CD14-positive monocyte (primary cell): ENCODE measurements at regions not wholly inside any gene's neighbourhood (a gene's known extent, or its start where the extent isn't known, plus 50 kb on each side); places are given as distances from the start of the nearest gene placed in this dataset.

Source experiments
- DNase-seq, 3 donors: peaks; one replicate each; pipeline ENCODE4 v3.0.0-alpha.2; 2011 to 2022
- H2AFZ ChIP-seq: 2 replicates; pipeline ENCODE4 v1.6.0; 2012; ENCODE audit warnings: mild to moderate bottlenecking, low read depth, low read length, inconsistent platforms; ENCODE audit not compliant: insufficient read depth, poor library complexity, severe bottlenecking
- H3K27ac ChIP-seq, 2 donors: 1 replicate in 1 of 2; 2 replicates in 1 of 2; pipeline ENCODE4 v1.5.1; 2012 to 2013; ENCODE audit warnings: low read length in 2 of 2, control low read depth in 1 of 2, inconsistent platforms in 1 of 2, low read depth in 1 of 2, mild to moderate bottlenecking in 1 of 2
- H3K27me3 ChIP-seq, 2 donors: one replicate each; pipeline versions ENCODE4 v1.6.0 to v1.6.1; 2011 to 2013; ENCODE audit warnings: low read length in 2 of 2; ENCODE audit not compliant: control insufficient read depth in 2 of 2, insufficient read depth in 2 of 2
- H3K36me3 ChIP-seq, 2 donors: replicated peaks in 1 of 2; 1 replicate in 1 of 2; 2 replicates in 1 of 2; pipeline versions ENCODE4 v1.5.1 to v1.6.1; 2012 to 2013; ENCODE audit warnings: low read length in 2 of 2, control low read depth in 1 of 2, inconsistent platforms in 1 of 2, mild to moderate bottlenecking in 1 of 2; ENCODE audit not compliant: insufficient read depth in 2 of 2, control insufficient read depth in 1 of 2
- H3K4me1 ChIP-seq, 2 donors: 1 replicate in 1 of 2; 2 replicates in 1 of 2; pipeline versions ENCODE4 v1.5.1 to v1.6.1; 2012 to 2013; ENCODE audit warnings: low read length in 2 of 2, control low read depth in 1 of 2, inconsistent platforms in 1 of 2, mild to moderate bottlenecking in 1 of 2, moderate library complexity in 1 of 2; ENCODE audit not compliant: insufficient read depth in 2 of 2, control insufficient read depth in 1 of 2
- H3K4me2 ChIP-seq: replicated peaks from 2 replicates; pipeline ENCODE3; 2012; ENCODE audit warnings: low read length, moderate library complexity, mild to moderate bottlenecking; ENCODE audit not compliant: poor library complexity, severe bottlenecking; ENCODE audit errors: extremely low read depth
- H3K4me3 ChIP-seq, 3 experiments: fragments of 200-600 bp in 1 of 3; sonication (generic) in 1 of 3; replicated peaks in 1 of 3; 1 replicate in 2 of 3; 2 replicates in 1 of 3; pipeline ENCODE4 v1.5.1; 2011 to 2013; ENCODE audit warnings: low read length in 3 of 3, mild to moderate bottlenecking in 3 of 3, control low read depth in 2 of 3, low read depth in 2 of 3, inconsistent platforms in 1 of 3, moderate library complexity in 1 of 3
- H3K79me2 ChIP-seq: 2 replicates; pipeline ENCODE4 v1.6.0; 2012; ENCODE audit warnings: mild to moderate bottlenecking, control low read depth, inconsistent platforms, low read length, moderate library complexity; ENCODE audit not compliant: insufficient read depth
- H3K9ac ChIP-seq: 2 replicates; pipeline ENCODE4 v1.6.0; 2017; ENCODE audit warnings: low read length, mild to moderate bottlenecking; ENCODE audit not compliant: insufficient read depth, poor library complexity, severe bottlenecking
- H3K9me3 ChIP-seq, 2 donors: replicated peaks in 1 of 2; 1 replicate in 1 of 2; 2 replicates in 1 of 2; pipeline versions ENCODE4 v1.5.1 to v1.6.1; 2012 to 2013; ENCODE audit warnings: low read length in 2 of 2, control low read depth in 1 of 2; ENCODE audit not compliant: control insufficient read depth in 1 of 2, insufficient read depth in 1 of 2
- H4K20me1 ChIP-seq: 2 replicates; pipeline ENCODE4 v1.6.0; 2012; ENCODE audit warnings: mild to moderate bottlenecking, low read length, control low read depth, moderate library complexity; ENCODE audit not compliant: insufficient read depth
- H3K27ac Mint-ChIP-seq, 7 donors: one replicate each; pipeline ENCODE4 v1.8.0; 2020; ENCODE audit warnings: mild to moderate bottlenecking in 7 of 7, mixed read lengths in 7 of 7, moderate library complexity in 6 of 7, inconsistent platforms in 2 of 7
- H3K27me3 Mint-ChIP-seq, 3 donors: one replicate each; pipeline ENCODE4 v1.8.0; 2021 to 2022; ENCODE audit warnings: low read depth in 3 of 3, mild to moderate bottlenecking in 3 of 3, mixed read lengths in 3 of 3, moderate library complexity in 3 of 3, inconsistent platforms in 1 of 3
- H3K36me3 Mint-ChIP-seq, 2 donors: one replicate each; pipeline ENCODE4 v1.8.0; 2020; ENCODE audit warnings: mixed read lengths in 2 of 2, inconsistent platforms in 1 of 2, mild to moderate bottlenecking in 1 of 2
- H3K4me1 Mint-ChIP-seq: one replicate; pipeline ENCODE4 v1.8.0; 2020; ENCODE audit warnings: mild to moderate bottlenecking, mixed read lengths
- H3K4me3 Mint-ChIP-seq, 2 donors: one replicate each; pipeline ENCODE4 v1.8.0; 2020; ENCODE audit warnings: mild to moderate bottlenecking in 2 of 2, mixed read lengths in 2 of 2, moderate library complexity in 1 of 2
- H3K9me3 Mint-ChIP-seq, 7 donors: one replicate each; pipeline ENCODE4 v1.8.0; 2020 to 2022; ENCODE audit warnings: mixed read lengths in 7 of 7, mild to moderate bottlenecking in 6 of 7, moderate library complexity in 6 of 7, inconsistent platforms in 2 of 7
- WGBS: methylation state at CpG from one replicate; pipeline ENCODE4 v1.1.5; 2013; ENCODE audit warnings: missing lambda C conversion rate; ENCODE audit not compliant: insufficient coverage; 5-methylcytosine and 5-hydroxymethylcytosine counted together
- intact Hi-C, 2 donors: fragments of 100-400 bp; cut with micrococcal nuclease; formaldehyde crosslinking; loops; one replicate each; pipeline versions ENCODE4 v1.15.0 to v1.15.1; 2023
- TF ChIP-seq, protein P1 (sequence below): fragments of 200-600 bp; IDR thresholded peaks from one replicate; pipeline ENCODE4 v1.8.0; 2022; ENCODE audit warnings: antibody characterized with exemption, mild to moderate bottlenecking

DNA sequence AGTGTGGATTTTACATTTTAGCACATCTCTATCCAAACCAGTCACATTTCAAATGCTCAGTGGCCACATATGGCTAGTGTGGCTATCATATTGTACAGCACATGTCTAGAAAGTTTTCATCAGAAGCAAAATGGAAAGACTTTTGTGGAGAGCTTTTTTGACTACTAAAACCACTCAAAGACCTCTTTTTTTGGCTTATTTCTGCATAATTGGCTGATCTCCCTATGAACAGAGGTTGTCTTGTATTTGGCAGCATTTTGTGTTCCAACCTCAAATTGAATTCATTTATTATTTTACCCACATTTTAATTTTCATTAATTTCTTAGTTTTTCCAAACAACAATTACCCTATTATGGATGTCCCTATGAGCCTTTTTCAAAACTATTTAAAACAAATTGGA is 395.7 kb downstream of the TLE1 start:
- peaks cover 0 to 2% (median 1%) of the 10 kb centered on the region in 3 donors for H3K27me3 Mint-ChIP-seq
- H3K79me2 ChIP-seq, result no peaks in the 10 kb centered on the region
- no peak for DNase-seq
- H3K9me3 Mint-ChIP-seq, result peaks cover 8 to 24% (median 15%) of the 10 kb centered on the region in 7 donors
- peaks cover 0 to 10% of the 10 kb centered on the region in 2 donors for H3K9me3 ChIP-seq
- no peak overlapping the region for H2AFZ ChIP-seq
- TF ChIP-seq, protein P1, sequence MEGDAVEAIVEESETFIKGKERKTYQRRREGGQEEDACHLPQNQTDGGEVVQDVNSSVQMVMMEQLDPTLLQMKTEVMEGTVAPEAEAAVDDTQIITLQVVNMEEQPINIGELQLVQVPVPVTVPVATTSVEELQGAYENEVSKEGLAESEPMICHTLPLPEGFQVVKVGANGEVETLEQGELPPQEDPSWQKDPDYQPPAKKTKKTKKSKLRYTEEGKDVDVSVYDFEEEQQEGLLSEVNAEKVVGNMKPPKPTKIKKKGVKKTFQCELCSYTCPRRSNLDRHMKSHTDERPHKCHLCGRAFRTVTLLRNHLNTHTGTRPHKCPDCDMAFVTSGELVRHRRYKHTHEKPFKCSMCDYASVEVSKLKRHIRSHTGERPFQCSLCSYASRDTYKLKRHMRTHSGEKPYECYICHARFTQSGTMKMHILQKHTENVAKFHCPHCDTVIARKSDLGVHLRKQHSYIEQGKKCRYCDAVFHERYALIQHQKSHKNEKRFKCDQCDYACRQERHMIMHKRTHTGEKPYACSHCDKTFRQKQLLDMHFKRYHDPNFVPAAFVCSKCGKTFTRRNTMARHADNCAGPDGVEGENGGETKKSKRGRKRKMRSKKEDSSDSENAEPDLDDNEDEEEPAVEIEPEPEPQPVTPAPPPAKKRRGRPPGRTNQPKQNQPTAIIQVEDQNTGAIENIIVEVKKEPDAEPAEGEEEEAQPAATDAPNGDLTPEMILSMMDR, result no peak
- H3K27me3 ChIP-seq, result no peaks in the 10 kb centered on the region
- intact Hi-C loops, result loop anchor here in 1 of 2 donors (10.0 kb wide), 1 partner anchor 1109 kb away; no protein-coding TSS in a partner anchor
- no peak overlapping the region for H3K4me3 Mint-ChIP-seq
- no peak overlapping the region for H3K27ac Mint-ChIP-seq
- H3K36me3 Mint-ChIP-seq, result no peaks in the 10 kb centered on the region
- peaks cover 3% of the 10 kb centered on the region for H3K4me1 Mint-ChIP-seq
- H4K20me1 ChIP-seq, result no peaks in the 10 kb centered on the region
- no peaks in the 10 kb centered on the region for H3K36me3 ChIP-seq
- H3K9ac ChIP-seq, result no peak overlapping the region
- H3K4me1 ChIP-seq, result no peaks in the 10 kb centered on the region
- no peak overlapping the region for H3K4me3 ChIP-seq
- no peak overlapping the region for H3K4me2 ChIP-seq
- H3K27ac ChIP-seq, result no peak overlapping the region

DNA sequence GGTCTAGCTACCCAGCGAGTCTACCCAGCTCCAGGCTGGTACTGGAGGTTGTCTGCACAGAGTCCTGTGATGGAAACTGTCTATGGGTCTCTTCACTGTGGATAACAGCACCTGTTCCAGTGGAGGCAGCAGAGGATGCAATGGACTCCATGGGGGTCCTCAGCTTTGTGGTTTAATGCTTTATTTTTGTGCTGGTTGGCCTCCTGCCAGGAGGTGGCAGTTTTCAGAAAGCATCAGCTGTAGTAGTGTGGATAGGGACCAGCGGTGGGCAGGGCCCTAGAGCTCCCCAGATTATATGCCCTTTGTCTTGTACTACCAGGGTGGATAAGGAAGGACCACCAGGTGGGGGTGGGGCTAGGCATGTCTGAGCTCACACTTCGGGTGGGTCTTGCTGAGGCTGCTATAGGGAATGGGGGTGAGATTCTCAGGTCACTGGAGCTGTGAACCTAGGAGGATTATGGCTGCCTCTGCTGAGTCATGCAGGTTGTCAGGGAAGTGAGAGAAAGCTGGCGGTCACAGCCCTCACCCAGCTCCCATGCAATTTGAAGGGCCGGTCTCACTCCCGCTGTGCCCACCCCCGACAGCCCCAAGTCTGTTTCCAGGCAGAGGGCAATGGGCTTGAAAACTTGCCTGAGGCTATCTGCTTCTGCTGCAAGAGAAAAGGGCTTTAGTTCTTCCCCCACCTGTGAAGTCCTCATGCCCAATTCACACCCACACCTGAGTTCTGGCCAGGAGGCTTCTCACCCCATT is 397.1 kb downstream of the TLE1 start:
- WGBS, result 98% methylated on average over 5 of the region's 7 CpGs
- no peaks in the 10 kb centered on the region for H3K27me3 ChIP-seq
- peaks cover 0 to 1% (median under 1%) of the 10 kb centered on the region in 3 donors for H3K27me3 Mint-ChIP-seq
- H3K36me3 ChIP-seq, result no peaks in the 10 kb centered on the region
- peaks cover 8 to 24% (median 20%) of the 10 kb centered on the region in 7 donors for H3K9me3 Mint-ChIP-seq
- H3K27ac ChIP-seq, result no peak overlapping the region
- H2AFZ ChIP-seq, result no peak overlapping the region
- H3K4me3 ChIP-seq, result no peak overlapping the region
- no peak overlapping the region for H3K9ac ChIP-seq
- no peak overlapping the region for H3K4me2 ChIP-seq
- peaks cover 0 to 10% of the 10 kb centered on the region in 2 donors for H3K9me3 ChIP-seq
- no peaks in the 10 kb centered on the region for H4K20me1 ChIP-seq
- H3K4me1 ChIP-seq, result no peaks in the 10 kb centered on the region
- TF ChIP-seq, protein P1, result no peak
- intact Hi-C loops, result loop anchor here in 1 of 2 donors (10.0 kb wide), 1 partner anchor 1107 kb away; no protein-coding TSS in a partner anchor
- DNase-seq, result no peak
- H3K27ac Mint-ChIP-seq, result no peak overlapping the region
- no peak overlapping the region for H3K4me3 Mint-ChIP-seq
- H3K36me3 Mint-ChIP-seq, result no peaks in the 10 kb centered on the region
- H3K79me2 ChIP-seq, result no peaks in the 10 kb centered on the region
- H3K4me1 Mint-ChIP-seq, result peaks cover 3% of the 10 kb centered on the region
